Trophoblast cell (in vitro differentiated cells and primary cell): ENCODE measurements at regions not wholly inside any gene's neighbourhood (a gene's known extent, or its start where the extent isn't known, plus 50 kb on each side); places are given as distances from the start of the nearest gene placed in this dataset.

ENCODE experiments used
- DNase-seq, 2 donors: peaks; one replicate each; pipeline ENCODE4 v3.0.0-alpha.2; 2016
- H2AFZ ChIP-seq: 2 replicates; pipeline ENCODE4 v1.6.1; 2013; ENCODE audit warnings: low read length, moderate library complexity, mild to moderate bottlenecking; ENCODE audit not compliant: insufficient read depth, poor library complexity
- H2AK5ac ChIP-seq: 2 replicates; pipeline ENCODE4 v1.6.1; 2013; ENCODE audit warnings: mild to moderate bottlenecking, low read length
- H2BK120ac ChIP-seq: 2 replicates; pipeline ENCODE4 v1.6.1; 2013; ENCODE audit warnings: low read length, mild to moderate bottlenecking, moderate library complexity; ENCODE audit not compliant: insufficient read depth, poor library complexity
- H2BK12ac ChIP-seq: 2 replicates; pipeline ENCODE4 v1.6.1; 2013; ENCODE audit warnings: mild to moderate bottlenecking, low read length, moderate library complexity
- H2BK5ac ChIP-seq: 2 replicates; pipeline ENCODE4 v1.6.1; 2013; ENCODE audit warnings: low read length, low read depth, moderate library complexity, mild to moderate bottlenecking; ENCODE audit not compliant: poor library complexity
- H3K14ac ChIP-seq: 2 replicates; pipeline ENCODE4 v1.6.1; 2013; ENCODE audit warnings: mild to moderate bottlenecking, low read length
- H3K18ac ChIP-seq: 2 replicates; pipeline ENCODE4 v1.6.1; 2013; ENCODE audit warnings: mild to moderate bottlenecking, low read length
- H3K23ac ChIP-seq: 2 replicates; pipeline ENCODE4 v1.6.1; 2013; ENCODE audit warnings: low read length
- H3K27ac ChIP-seq: 2 replicates; pipeline ENCODE4 v1.5.1; 2013; ENCODE audit warnings: low read depth, mild to moderate bottlenecking, inconsistent platforms, low read length, moderate library complexity
- H3K27me3 ChIP-seq: 2 replicates; pipeline ENCODE4 v1.6.1; 2013; ENCODE audit warnings: inconsistent platforms, mild to moderate bottlenecking, low read length, moderate library complexity; ENCODE audit not compliant: insufficient read depth
- H3K36me3 ChIP-seq, 2 experiments: 1 replicate in 1 of 2; 2 replicates in 1 of 2; pipeline ENCODE4 v1.6.1; 2013; ENCODE audit warnings: low read length in 2 of 2, mild to moderate bottlenecking in 2 of 2, moderate library complexity in 1 of 2; ENCODE audit not compliant: insufficient read depth in 2 of 2, control insufficient read depth in 1 of 2
- H3K4ac ChIP-seq: 2 replicates; pipeline ENCODE4 v1.6.1; 2013; ENCODE audit warnings: low read depth, mild to moderate bottlenecking, low read length, moderate library complexity
- H3K4me1 ChIP-seq, 2 experiments: 1 replicate in 1 of 2; 2 replicates in 1 of 2; pipeline ENCODE4 v1.6.1; 2013; ENCODE audit warnings: low read length in 2 of 2, mild to moderate bottlenecking in 2 of 2, moderate library complexity in 1 of 2; ENCODE audit not compliant: insufficient read depth in 2 of 2, control insufficient read depth in 1 of 2
- H3K4me2 ChIP-seq: 2 replicates; pipeline ENCODE4 v1.6.1; 2013; ENCODE audit warnings: inconsistent platforms, mild to moderate bottlenecking, low read length, moderate library complexity
- H3K4me3 ChIP-seq: 2 replicates; pipeline ENCODE4 v1.5.1; 2013; ENCODE audit warnings: mild to moderate bottlenecking, low read depth, low read length, inconsistent platforms
- H3K79me1 ChIP-seq: one replicate; pipeline ENCODE4 v1.6.1; 2013; ENCODE audit warnings: low read length
- H3K79me2 ChIP-seq: 2 replicates; pipeline ENCODE4 v1.6.1; 2013; ENCODE audit warnings: low read length, mild to moderate bottlenecking; ENCODE audit not compliant: control insufficient read depth, insufficient read depth, poor library complexity
- H3K9ac ChIP-seq: 2 replicates; pipeline ENCODE4 v1.6.1; 2013; ENCODE audit warnings: mild to moderate bottlenecking, low read length
- H3K9me3 ChIP-seq: 2 replicates; pipeline ENCODE4 v1.6.1; 2013; ENCODE audit warnings: low read depth, mild to moderate bottlenecking, control low read depth, inconsistent platforms, low read length; ENCODE audit not compliant: insufficient read depth
- H4K12ac ChIP-seq: 2 replicates; pipeline ENCODE4 v1.6.1; 2013; ENCODE audit warnings: low read depth, mild to moderate bottlenecking, low read length, moderate library complexity
- H4K8ac ChIP-seq: 2 replicates; pipeline ENCODE4 v1.6.1; 2013; ENCODE audit warnings: low read depth, mild to moderate bottlenecking, low read length, moderate library complexity
- H4K91ac ChIP-seq: one replicate; pipeline ENCODE4 v1.6.1; 2013; ENCODE audit warnings: low read depth, mild to moderate bottlenecking, low read length, moderate library complexity
- WGBS: extraction: QIAGEN DNeasy Blood & Tissue Kit; methylation state at CpG from one replicate; pipeline ENCODE4 v1.1.7; 2013; ENCODE audit warnings: missing lambda C conversion rate; ENCODE audit not compliant: insufficient read length, insufficient coverage; ENCODE audit errors: extremely low coverage; 5-methylcytosine and 5-hydroxymethylcytosine counted together

- H3K9me3 ChIP-seq, result no peaks in the 10 kb centered on the region
- H2AK5ac ChIP-seq, result no peak overlapping the region
- H3K9ac ChIP-seq, result no peak overlapping the region
- no peaks in the 10 kb centered on the region for H3K79me2 ChIP-seq
- no peak overlapping the region for H4K12ac ChIP-seq
- no peak overlapping the region for H3K4me3 ChIP-seq
- H3K4ac ChIP-seq, result no peak overlapping the region
- H2BK120ac ChIP-seq, result peak overlapping the region; percentile 72
- H3K23ac ChIP-seq, result no peak overlapping the region
- no peaks in the 10 kb centered on the region for H3K36me3 ChIP-seq
- no CpG with 5 or more reads among the region's 1 CpG for WGBS
- peaks cover 3 to 12% of the 10 kb centered on the region in 2 experiments for H3K4me1 ChIP-seq
- H3K14ac ChIP-seq, result peak overlapping the region; percentile 13
- H2BK12ac ChIP-seq, result peak overlapping the region; percentile 72
- DNase-seq, result peak in 1 of 2 donors; percentile 8
- H3K27me3 ChIP-seq, result no peaks in the 10 kb centered on the region
- no peak overlapping the region for H3K18ac ChIP-seq
- H3K79me1 ChIP-seq, result peaks cover 15% of the 10 kb centered on the region
- H4K8ac ChIP-seq, result peak overlapping the region; percentile 21
- H4K91ac ChIP-seq, result peak overlapping the region; percentile 53
- H3K27ac ChIP-seq, result no peak overlapping the region
- no peak overlapping the region for H3K4me2 ChIP-seq
- H2AFZ ChIP-seq, result no peak overlapping the region
- H2BK5ac ChIP-seq, result no peak overlapping the region
Measured at GRCh38 chr20:11852811-11853210, 64.9 kb upstream of the BTBD3 start.

GRCh38 chr20:11853359-11853758 lies 64.3 kb upstream of the BTBD3 start:
- no peaks in the 10 kb centered on the region for H3K36me3 ChIP-seq
- H3K9ac ChIP-seq, result no peak overlapping the region
- H3K79me2 ChIP-seq, result no peaks in the 10 kb centered on the region
- no peak overlapping the region for H3K4me2 ChIP-seq
- H2BK5ac ChIP-seq, result no peak overlapping the region
- H3K18ac ChIP-seq, result no peak overlapping the region
- no peak overlapping the region for H3K14ac ChIP-seq
- H3K4me3 ChIP-seq, result no peak overlapping the region
- peaks cover 3 to 12% of the 10 kb centered on the region in 2 experiments for H3K4me1 ChIP-seq
- H4K12ac ChIP-seq, result no peak overlapping the region
- H2AFZ ChIP-seq, result no peak overlapping the region
- H2BK120ac ChIP-seq, result no peak overlapping the region
- no peak overlapping the region for H4K8ac ChIP-seq
- no peak overlapping the region for H3K23ac ChIP-seq
- no peak overlapping the region for H2AK5ac ChIP-seq
- no peak overlapping the region for H3K4ac ChIP-seq
- H3K79me1 ChIP-seq, result peaks cover 15% of the 10 kb centered on the region
- no peaks in the 10 kb centered on the region for H3K27me3 ChIP-seq
- no peak overlapping the region for H3K27ac ChIP-seq
- H2BK12ac ChIP-seq, result no peak overlapping the region
- no peaks in the 10 kb centered on the region for H3K9me3 ChIP-seq
- peak in 1 of 2 donors; percentile 74 for DNase-seq
- H4K91ac ChIP-seq, result no peak overlapping the region

- no peaks in the 10 kb centered on the region for H3K9me3 ChIP-seq
- H4K12ac ChIP-seq, result no peak overlapping the region
- H4K8ac ChIP-seq, result no peak overlapping the region
- no peaks in the 10 kb centered on the region for H3K79me2 ChIP-seq
- peak overlapping the region; percentile 85 for H2BK12ac ChIP-seq
- peak overlapping the region; percentile 70 for H4K91ac ChIP-seq
- no peak overlapping the region for H3K14ac ChIP-seq
- no peak overlapping the region for H3K27ac ChIP-seq
- no peak overlapping the region for H2AFZ ChIP-seq
- H3K9ac ChIP-seq, result no peak overlapping the region
- H3K4me1 ChIP-seq, result no peaks in the 10 kb centered on the region
- peaks cover 3% of the 10 kb centered on the region for H3K79me1 ChIP-seq
- no peaks in the 10 kb centered on the region for H3K27me3 ChIP-seq
- no CpG with 5 or more reads among the region's 3 CpGs for WGBS
- no peak overlapping the region for H2AK5ac ChIP-seq
- no peak overlapping the region for H3K4ac ChIP-seq
- no peak for DNase-seq
- no peak overlapping the region for H3K18ac ChIP-seq
- H3K4me3 ChIP-seq, result no peak overlapping the region
- no peak overlapping the region for H2BK5ac ChIP-seq
- no peaks in the 10 kb centered on the region for H3K36me3 ChIP-seq
- no peak overlapping the region for H3K4me2 ChIP-seq
- no peak overlapping the region for H2BK120ac ChIP-seq
- H3K23ac ChIP-seq, result peak overlapping the region; percentile 78
Measured at GRCh38 chr20:11861479-11861878, 56.2 kb upstream of the BTBD3 start.

GRCh38 chr20:11867291-11867919 lies 50.3 kb upstream of the BTBD3 start:
- no CpG with 5 or more reads among the region's 6 CpGs for WGBS

More at GRCh38 chr20:11867291-11867919, 50.3 kb upstream of the BTBD3 start:
- Histone ChIP-seq H3K79me1 (peaks cover 17% of the 10 kb centered on the region), H3K4me3 (no peak overlapping the region), H3K9ac (no peak overlapping the region), H3K4me2 (no peak overlapping the region), H3K4me1 (peaks cover 3 to 7% of the 10 kb centered on the region in 2 experiments), H3K36me3 (no peaks in the 10 kb centered on the region), H2AK5ac (no peak overlapping the region), H3K18ac (no peak overlapping the region), H3K14ac (no peak overlapping the region), H3K79me2 (no peaks in the 10 kb centered on the region), H3K27ac (peak overlapping the region; percentile 34), H3K23ac (no peak overlapping the region), H3K9me3 (no peaks in the 10 kb centered on the region), H2AFZ (no peak overlapping the region), H3K27me3 (no peaks in the 10 kb centered on the region), H2BK5ac (peak overlapping the region; percentile 39), H3K4ac (no peak overlapping the region), H4K8ac (no peak overlapping the region), H2BK120ac (peak overlapping the region; percentile 22), H4K91ac (no peak overlapping the region), H4K12ac (no peak overlapping the region), H2BK12ac (peak overlapping the region; percentile 84)
- DNase-seq, result no peak
